HUES48 (cell line): ENCODE measurements at regions not wholly inside any gene's neighbourhood (a gene's known extent, or its start where the extent isn't known, plus 50 kb on each side); places are given as distances from the start of the nearest gene placed in this dataset.

Experiments used
- H3K27ac ChIP-seq: one replicate; pipeline ENCODE4 v1.7.0; 2013; ENCODE audit warnings: low read depth, low read length, inconsistent platforms
- H3K27me3 ChIP-seq: 2 replicates; pipeline ENCODE4 v1.6.1; 2013; ENCODE audit warnings: mild to moderate bottlenecking, low read length; ENCODE audit not compliant: control insufficient read depth, insufficient read depth
- H3K36me3 ChIP-seq: 2 replicates; pipeline ENCODE4 v1.6.1; 2013; ENCODE audit warnings: low read length; ENCODE audit not compliant: control insufficient read depth, insufficient read depth
- H3K4me1 ChIP-seq: 2 replicates; pipeline ENCODE4 v1.6.1; 2013; ENCODE audit warnings: mild to moderate bottlenecking, low read length; ENCODE audit not compliant: control insufficient read depth, insufficient read depth
- H3K4me3 ChIP-seq: 2 replicates; pipeline ENCODE4 v1.5.1; 2013; ENCODE audit warnings: mild to moderate bottlenecking, low read depth, low read length
- H3K9ac ChIP-seq: 2 replicates; pipeline ENCODE4 v1.6.1; 2013; ENCODE audit warnings: mild to moderate bottlenecking, low read depth, low read length, moderate library complexity
- H3K9me3 ChIP-seq: 2 replicates; pipeline ENCODE4 v1.6.1; 2013; ENCODE audit warnings: low read length; ENCODE audit not compliant: control insufficient read depth, insufficient read depth

- Histone ChIP-seq H3K4me1 (no peaks in the 10 kb centered on the region), H3K4me3 (no peak overlapping the region), H3K27me3 (no peaks in the 10 kb centered on the region), H3K27ac (no peak overlapping the region), H3K9ac (no peak overlapping the region), H3K36me3 (no peaks in the 10 kb centered on the region), H3K9me3 (no peaks in the 10 kb centered on the region)
These were observed 296.8 kb upstream of the ZP4 start for GRCh38 chr1:238187575-238187949.

GRCh38 chr1:238186887-238187574, 296.3 kb upstream of the ZP4 start:
- H3K27me3 ChIP-seq, result no peaks in the 10 kb centered on the region
- H3K9me3 ChIP-seq, result no peaks in the 10 kb centered on the region
- no peak overlapping the region for H3K9ac ChIP-seq
- H3K4me3 ChIP-seq, result no peak overlapping the region
- peaks cover 2% of the 10 kb centered on the region for H3K4me1 ChIP-seq
- H3K36me3 ChIP-seq, result no peaks in the 10 kb centered on the region
- no peak overlapping the region for H3K27ac ChIP-seq

GRCh38 chr1:238177960-238178645, 287.4 kb upstream of the ZP4 start:
- Histone ChIP-seq H3K27ac (peak overlapping the region; percentile 75), H3K4me1 (peaks cover 27% of the 10 kb centered on the region), H3K4me3 (no peak overlapping the region), H3K27me3 (no peaks in the 10 kb centered on the region), H3K9me3 (no peaks in the 10 kb centered on the region), H3K9ac (no peak overlapping the region), H3K36me3 (no peaks in the 10 kb centered on the region)

- peaks cover 27% of the 10 kb centered on the region for H3K4me1 ChIP-seq
- no peaks in the 10 kb centered on the region for H3K27me3 ChIP-seq
- no peaks in the 10 kb centered on the region for H3K9me3 ChIP-seq
- peak overlapping the region; percentile 75 for H3K27ac ChIP-seq
- no peak overlapping the region for H3K9ac ChIP-seq
- H3K4me3 ChIP-seq, result no peak overlapping the region
- H3K36me3 ChIP-seq, result no peaks in the 10 kb centered on the region
These were observed 286.6 kb upstream of the ZP4 start for GRCh38 chr1:238177351-238177750.

- Histone ChIP-seq H3K9ac (no peak overlapping the region), H3K9me3 (no peaks in the 10 kb centered on the region), H3K4me3 (no peak overlapping the region), H3K36me3 (no peaks in the 10 kb centered on the region), H3K4me1 (peaks cover 21% of the 10 kb centered on the region), H3K27ac (no peak overlapping the region), H3K27me3 (no peaks in the 10 kb centered on the region)
These were observed 285.7 kb upstream of the ZP4 start for GRCh38 chr1:238176441-238176840.

- Histone ChIP-seq H3K27me3 (no peaks in the 10 kb centered on the region), H3K9ac (no peak overlapping the region), H3K27ac (no peak overlapping the region), H3K36me3 (no peaks in the 10 kb centered on the region), H3K9me3 (no peaks in the 10 kb centered on the region), H3K4me1 (peaks cover 6% of the 10 kb centered on the region; the same call in 1 of the 2 replicates), H3K4me3 (no peak overlapping the region)
These were observed 281.3 kb upstream of the ZP4 start for GRCh38 chr1:238171985-238172384.

GRCh38 chr1:238161955-238162354, 271.2 kb upstream of the ZP4 start:
- Histone ChIP-seq H3K9me3 (peaks cover 6% of the 10 kb centered on the region), H3K36me3 (no peaks in the 10 kb centered on the region), H3K4me1 (no peaks in the 10 kb centered on the region), H3K27ac (no peak overlapping the region), H3K4me3 (no peak overlapping the region), H3K27me3 (no peaks in the 10 kb centered on the region), H3K9ac (no peak overlapping the region)

GRCh38 chr1:238153939-238154338, 263.2 kb upstream of the ZP4 start:
- Histone ChIP-seq H3K27ac (no peak overlapping the region), H3K9me3 (no peaks in the 10 kb centered on the region), H3K36me3 (no peaks in the 10 kb centered on the region), H3K27me3 (no peaks in the 10 kb centered on the region), H3K9ac (no peak overlapping the region), H3K4me1 (no peaks in the 10 kb centered on the region), H3K4me3 (no peak overlapping the region)

- Histone ChIP-seq H3K4me3 (no peak overlapping the region), H3K9ac (no peak overlapping the region), H3K27me3 (no peaks in the 10 kb centered on the region), H3K36me3 (no peaks in the 10 kb centered on the region), H3K4me1 (no peaks in the 10 kb centered on the region), H3K27ac (no peak overlapping the region), H3K9me3 (no peaks in the 10 kb centered on the region)
These were observed 262.5 kb upstream of the ZP4 start for GRCh38 chr1:238153253-238153652.

GRCh38 chr1:238152119-238152518, 261.4 kb upstream of the ZP4 start:
- Histone ChIP-seq H3K4me1 (no peaks in the 10 kb centered on the region), H3K27ac (no peak overlapping the region)

GRCh38 chr1:238143038-238143437, 252.3 kb upstream of the ZP4 start:
- H3K4me3 ChIP-seq, result no peak overlapping the region
- H3K36me3 ChIP-seq, result no peaks in the 10 kb centered on the region
- H3K9ac ChIP-seq, result no peak overlapping the region
- H3K4me1 ChIP-seq, result no peaks in the 10 kb centered on the region
- no peaks in the 10 kb centered on the region for H3K27me3 ChIP-seq
- H3K9me3 ChIP-seq, result no peaks in the 10 kb centered on the region
- H3K27ac ChIP-seq, result no peak overlapping the region

More at GRCh38 chr1:238152119-238152518, 261.4 kb upstream of the ZP4 start:
- H3K9me3 ChIP-seq, result no peaks in the 10 kb centered on the region
- no peak overlapping the region for H3K4me3 ChIP-seq
- H3K9ac ChIP-seq, result no peak overlapping the region
- no peaks in the 10 kb centered on the region for H3K36me3 ChIP-seq
- H3K27me3 ChIP-seq, result no peaks in the 10 kb centered on the region
